ENCODE measurements at regions not wholly inside any gene's neighbourhood (a gene's known extent, or its start where the extent isn't known, plus 50 kb on each side); places are given as distances from the start of the nearest gene placed in this dataset.

DNA sequence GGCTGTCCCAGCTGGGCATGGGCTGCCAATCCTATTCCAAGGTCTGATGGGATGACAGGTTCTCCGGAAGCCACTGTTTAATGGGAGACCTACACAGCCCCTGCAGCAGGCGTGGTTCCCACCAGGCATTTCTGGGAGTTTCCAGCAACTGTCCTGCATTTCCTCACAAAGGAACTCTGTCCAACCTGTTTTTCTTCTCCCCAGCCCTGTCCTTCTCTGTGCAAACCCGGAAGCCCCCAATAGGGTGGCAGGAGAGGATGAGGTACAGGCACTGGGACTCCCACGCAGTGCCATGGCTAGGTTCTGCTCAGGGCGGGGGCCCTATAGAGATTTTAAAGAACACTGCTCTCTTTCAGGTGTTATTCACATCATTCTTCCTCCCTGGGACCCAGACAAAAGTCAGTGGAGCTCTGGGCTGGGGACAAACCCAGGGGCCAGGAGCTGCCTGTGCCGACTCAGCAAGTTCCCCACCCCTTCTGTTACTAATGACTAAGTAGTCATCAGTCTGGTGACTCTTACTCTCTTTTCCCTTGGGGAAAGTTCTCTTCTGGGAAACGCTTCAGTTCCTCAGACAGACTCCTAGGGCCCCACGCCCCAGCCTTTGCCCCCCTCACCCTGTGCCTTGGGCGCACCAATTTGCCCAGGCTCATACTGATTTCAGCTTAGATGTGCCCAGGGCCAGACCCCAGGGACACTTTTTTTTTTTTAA lies 97.7 kb downstream of the CD47 start:
- DNase-seq (peak in 1 of 4 donors; percentile 41), ATAC-seq (peak; percentile 47)
- WGBS, 2 donors, result 62 to 64% methylated on average over 9 of the region's 9 CpGs
- Histone ChIP-seq H3K27me3 (no peaks in the 10 kb centered on the region), H3K4me3 (no peak overlapping the region), H3K36me3 (replicated peaks in 1 of 2; ENCODE audit: insufficient read depth in 1 of 2, low read depth in 2 of 2) (no peaks in the 10 kb centered on the region), H3K4me1 (peaks cover 5% of the 10 kb centered on the region), H3K9me3 (no peaks in the 10 kb centered on the region), H3K27ac (peak overlapping the region in 1 of 4 donors; percentile 38)
- no peak for TF ChIP-seq POLR2A (IDR thresholded peaks at IDR 0.05)
- TF ChIP-seq, protein P1, sequence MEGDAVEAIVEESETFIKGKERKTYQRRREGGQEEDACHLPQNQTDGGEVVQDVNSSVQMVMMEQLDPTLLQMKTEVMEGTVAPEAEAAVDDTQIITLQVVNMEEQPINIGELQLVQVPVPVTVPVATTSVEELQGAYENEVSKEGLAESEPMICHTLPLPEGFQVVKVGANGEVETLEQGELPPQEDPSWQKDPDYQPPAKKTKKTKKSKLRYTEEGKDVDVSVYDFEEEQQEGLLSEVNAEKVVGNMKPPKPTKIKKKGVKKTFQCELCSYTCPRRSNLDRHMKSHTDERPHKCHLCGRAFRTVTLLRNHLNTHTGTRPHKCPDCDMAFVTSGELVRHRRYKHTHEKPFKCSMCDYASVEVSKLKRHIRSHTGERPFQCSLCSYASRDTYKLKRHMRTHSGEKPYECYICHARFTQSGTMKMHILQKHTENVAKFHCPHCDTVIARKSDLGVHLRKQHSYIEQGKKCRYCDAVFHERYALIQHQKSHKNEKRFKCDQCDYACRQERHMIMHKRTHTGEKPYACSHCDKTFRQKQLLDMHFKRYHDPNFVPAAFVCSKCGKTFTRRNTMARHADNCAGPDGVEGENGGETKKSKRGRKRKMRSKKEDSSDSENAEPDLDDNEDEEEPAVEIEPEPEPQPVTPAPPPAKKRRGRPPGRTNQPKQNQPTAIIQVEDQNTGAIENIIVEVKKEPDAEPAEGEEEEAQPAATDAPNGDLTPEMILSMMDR (IDR thresholded peaks at IDR 0.05), result no peak
- intact Hi-C loops (cut with DNase I), result no loop called here

DNA sequence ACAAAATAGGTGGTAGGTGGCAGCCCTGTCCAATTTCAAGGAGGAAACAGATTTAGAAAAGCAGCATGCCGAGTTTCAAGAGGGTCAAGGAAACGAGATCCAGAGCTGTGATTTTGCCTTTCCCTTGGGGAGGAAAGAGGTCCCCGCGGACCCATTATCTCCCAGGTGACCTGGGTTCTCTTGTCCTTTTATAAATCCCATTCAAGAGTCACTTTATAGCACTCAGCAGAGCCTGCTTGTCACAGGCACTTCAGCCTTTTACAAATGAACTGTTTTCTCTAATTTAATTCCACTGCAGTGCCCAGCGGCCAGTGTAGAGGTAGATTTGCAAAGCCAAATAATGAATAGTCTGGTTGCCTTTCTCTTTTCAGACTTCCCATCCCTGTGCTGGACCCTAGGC lies 99.9 kb downstream of the CD47 start:
- Histone ChIP-seq H3K9me3 (no peaks in the 10 kb centered on the region), H3K27ac (no peak overlapping the region), H3K27me3 (no peaks in the 10 kb centered on the region), H3K4me1 (peaks cover 22% of the 10 kb centered on the region), H3K4me3 (no peak overlapping the region), H3K36me3 (replicated peaks in 1 of 2; ENCODE audit: insufficient read depth in 1 of 2, low read depth in 2 of 2) (no peaks in the 10 kb centered on the region)
- intact Hi-C loops (cut with DNase I), result no loop called here
- TF ChIP-seq, protein P1 (IDR thresholded peaks at IDR 0.05), result no peak
- TF ChIP-seq POLR2A (IDR thresholded peaks at IDR 0.05), result no peak
- WGBS, 2 donors, result 83 to 93% methylated on average over 5 of the region's 5 CpGs
- DNase-seq (no peak), ATAC-seq (no peak)

DNA sequence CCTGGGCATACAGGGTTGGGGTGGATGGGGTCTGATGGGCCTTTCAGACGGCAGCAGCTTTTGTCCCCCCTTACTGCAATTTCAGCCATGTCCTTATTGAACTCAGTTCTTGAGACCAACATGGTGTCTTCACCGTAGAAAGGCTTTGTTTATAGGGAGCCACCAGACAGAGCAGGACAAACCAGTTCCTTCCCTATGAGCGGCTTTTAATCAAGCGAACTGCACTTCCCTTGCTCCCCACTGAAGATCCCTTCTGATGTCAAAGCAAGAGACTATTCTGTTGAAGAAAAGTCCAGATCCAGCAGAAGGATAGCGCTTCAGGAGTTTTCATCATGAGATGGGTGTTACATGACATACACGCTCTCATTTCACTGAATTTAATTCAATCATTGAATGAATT lies 100.4 kb downstream of the CD47 start:
- 84 to 95% methylated on average over 6 of the region's 6 CpGs for WGBS, 2 donors
- Histone ChIP-seq H3K4me1 (peaks cover 22% of the 10 kb centered on the region), H3K9me3 (no peaks in the 10 kb centered on the region), H3K4me3 (no peak overlapping the region), H3K27ac (no peak overlapping the region), H3K27me3 (no peaks in the 10 kb centered on the region), H3K36me3 (replicated peaks in 1 of 2; ENCODE audit: insufficient read depth in 1 of 2, low read depth in 2 of 2) (no peaks in the 10 kb centered on the region)
- ATAC-seq (no peak), DNase-seq (no peak)
- no peak for TF ChIP-seq POLR2A (IDR thresholded peaks at IDR 0.05)
- TF ChIP-seq, protein P1 (IDR thresholded peaks at IDR 0.05), result no peak
- intact Hi-C loops (cut with DNase I), result no loop called here

DNA sequence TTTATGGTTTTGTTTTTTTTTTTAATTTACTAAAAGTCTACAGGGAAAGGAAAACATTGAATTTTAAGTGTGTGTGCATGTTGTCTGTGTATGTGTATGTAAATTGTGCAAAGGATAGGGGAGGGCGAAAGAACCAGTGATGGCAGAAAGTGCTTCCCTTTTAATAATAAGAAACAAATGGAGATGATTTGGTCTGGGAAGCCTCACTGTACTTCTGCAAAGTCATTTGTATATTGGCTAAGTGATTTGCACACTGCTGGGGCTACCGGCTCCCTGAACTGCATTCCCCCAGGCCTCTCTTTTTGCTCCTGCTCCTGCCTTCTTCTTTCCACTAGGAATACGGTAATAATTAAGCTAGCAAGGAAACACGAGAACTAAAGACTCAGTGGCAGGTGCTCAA lies 101.2 kb downstream of the CD47 start:
- intact Hi-C loops (cut with DNase I), result no loop called here
- DNase-seq (no peak), ATAC-seq (no peak)
- Histone ChIP-seq H3K27ac (no peak overlapping the region), H3K36me3 (replicated peaks in 1 of 2; ENCODE audit: insufficient read depth in 1 of 2, low read depth in 2 of 2) (no peaks in the 10 kb centered on the region), H3K4me3 (no peak overlapping the region), H3K27me3 (no peaks in the 10 kb centered on the region), H3K9me3 (no peaks in the 10 kb centered on the region), H3K4me1 (peaks cover 22% of the 10 kb centered on the region)
- TF ChIP-seq, protein P1 (IDR thresholded peaks at IDR 0.05), result no peak
- no peak for TF ChIP-seq POLR2A (IDR thresholded peaks at IDR 0.05)
- WGBS, 2 donors, result 32 to 44% methylated on average over 4 of the region's 4 CpGs

All from body of pancreas (tissue), 4 donors.